ENCODE measurements at regions not wholly inside any gene's neighbourhood (a gene's known extent, or its start where the extent isn't known, plus 50 kb on each side); places are given as distances from the start of the nearest gene placed in this dataset.

DNA sequence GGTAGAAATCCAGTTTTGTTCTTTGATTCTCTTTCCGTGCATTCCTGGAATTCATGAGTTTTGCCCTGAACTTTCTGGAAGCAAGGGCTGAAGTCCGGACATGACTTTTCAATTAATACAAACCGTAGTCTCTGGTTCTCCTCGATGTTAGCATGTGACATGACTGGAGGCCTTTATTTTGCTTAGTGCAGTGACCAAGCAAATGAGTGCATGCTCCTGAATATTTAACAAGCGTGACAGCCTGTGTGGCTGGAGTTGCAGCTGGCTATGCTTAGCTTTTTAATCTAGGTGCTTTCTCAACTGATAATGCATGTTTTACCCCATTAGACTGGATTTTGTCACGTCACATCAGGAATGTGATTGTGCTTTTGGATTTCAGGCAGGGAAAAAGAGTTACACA is 302.1 kb downstream of the MAP2K6 start:
- TF ChIP-seq, protein P1, sequence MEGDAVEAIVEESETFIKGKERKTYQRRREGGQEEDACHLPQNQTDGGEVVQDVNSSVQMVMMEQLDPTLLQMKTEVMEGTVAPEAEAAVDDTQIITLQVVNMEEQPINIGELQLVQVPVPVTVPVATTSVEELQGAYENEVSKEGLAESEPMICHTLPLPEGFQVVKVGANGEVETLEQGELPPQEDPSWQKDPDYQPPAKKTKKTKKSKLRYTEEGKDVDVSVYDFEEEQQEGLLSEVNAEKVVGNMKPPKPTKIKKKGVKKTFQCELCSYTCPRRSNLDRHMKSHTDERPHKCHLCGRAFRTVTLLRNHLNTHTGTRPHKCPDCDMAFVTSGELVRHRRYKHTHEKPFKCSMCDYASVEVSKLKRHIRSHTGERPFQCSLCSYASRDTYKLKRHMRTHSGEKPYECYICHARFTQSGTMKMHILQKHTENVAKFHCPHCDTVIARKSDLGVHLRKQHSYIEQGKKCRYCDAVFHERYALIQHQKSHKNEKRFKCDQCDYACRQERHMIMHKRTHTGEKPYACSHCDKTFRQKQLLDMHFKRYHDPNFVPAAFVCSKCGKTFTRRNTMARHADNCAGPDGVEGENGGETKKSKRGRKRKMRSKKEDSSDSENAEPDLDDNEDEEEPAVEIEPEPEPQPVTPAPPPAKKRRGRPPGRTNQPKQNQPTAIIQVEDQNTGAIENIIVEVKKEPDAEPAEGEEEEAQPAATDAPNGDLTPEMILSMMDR (IDR thresholded peaks at IDR 0.05), result no peak
- Mint-ChIP-seq H3K27ac (ENCODE audit: unreplicated experiment) (no peak overlapping the region), H3K27me3 (ENCODE audit: unreplicated experiment) (no peaks in the 10 kb centered on the region), H3K9me3 (ENCODE audit: unreplicated experiment) (no peaks in the 10 kb centered on the region), H3K4me1 (ENCODE audit: unreplicated experiment) (peaks cover 15% of the 10 kb centered on the region), H3K4me3 (ENCODE audit: unreplicated experiment) (no peak overlapping the region), H3K36me3 (ENCODE audit: unreplicated experiment) (no peaks in the 10 kb centered on the region)
- no peak for DNase-seq (ENCODE audit: extremely low spot score, unreplicated experiment)

DNA sequence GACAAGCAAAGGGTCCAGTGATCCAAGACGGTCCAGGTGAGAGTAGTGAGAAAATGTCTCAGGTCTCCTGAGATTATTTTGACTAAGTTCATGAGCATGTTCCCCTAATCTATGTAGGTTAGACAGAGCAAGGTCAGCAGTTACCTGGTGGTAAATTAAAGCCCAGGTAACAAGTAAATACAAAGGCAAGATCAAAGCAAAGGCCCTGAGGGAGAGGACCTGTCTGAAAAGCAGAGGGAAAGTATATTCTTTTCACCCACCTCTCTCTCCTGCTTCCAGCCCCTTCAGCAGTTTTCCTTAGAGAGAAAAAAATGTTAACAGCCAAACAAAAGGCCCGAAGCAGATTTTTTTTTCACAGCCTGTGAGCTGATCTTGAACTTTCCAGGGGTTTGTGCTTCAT is 302.7 kb downstream of the MAP2K6 start:
- no peak for DNase-seq (ENCODE audit: extremely low spot score, unreplicated experiment)
- Mint-ChIP-seq H3K4me1 (ENCODE audit: unreplicated experiment) (peaks cover 15% of the 10 kb centered on the region), H3K36me3 (ENCODE audit: unreplicated experiment) (no peaks in the 10 kb centered on the region), H3K4me3 (ENCODE audit: unreplicated experiment) (no peak overlapping the region), H3K27me3 (ENCODE audit: unreplicated experiment) (no peaks in the 10 kb centered on the region), H3K9me3 (ENCODE audit: unreplicated experiment) (no peaks in the 10 kb centered on the region), H3K27ac (ENCODE audit: unreplicated experiment) (no peak overlapping the region)
- TF ChIP-seq, protein P1 (IDR thresholded peaks at IDR 0.05), result no peak

DNA sequence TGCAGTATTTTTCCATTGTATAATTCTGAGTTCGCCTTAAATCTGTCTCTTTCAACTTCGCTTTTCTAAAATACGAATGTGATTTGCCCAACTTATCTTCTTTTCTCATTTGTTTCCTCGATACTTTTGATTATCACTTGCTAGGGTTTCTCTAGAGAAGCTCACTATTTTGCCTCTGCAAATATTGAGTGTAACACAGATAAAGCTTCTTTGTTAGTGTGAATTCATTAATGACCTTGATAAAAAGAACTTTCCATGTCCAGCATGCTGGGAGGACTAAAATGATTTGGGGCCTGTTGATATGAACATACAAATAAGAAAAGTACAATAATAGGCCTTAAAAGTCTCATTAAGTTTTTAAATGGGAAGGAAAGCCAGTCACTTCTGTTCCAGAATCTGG is 303.3 kb downstream of the MAP2K6 start:
- Mint-ChIP-seq H3K27ac (ENCODE audit: unreplicated experiment) (no peak overlapping the region), H3K4me1 (ENCODE audit: unreplicated experiment) (peaks cover 15% of the 10 kb centered on the region), H3K27me3 (ENCODE audit: unreplicated experiment) (no peaks in the 10 kb centered on the region), H3K4me3 (ENCODE audit: unreplicated experiment) (no peak overlapping the region), H3K9me3 (ENCODE audit: unreplicated experiment) (no peaks in the 10 kb centered on the region), H3K36me3 (ENCODE audit: unreplicated experiment) (no peaks in the 10 kb centered on the region)
- TF ChIP-seq, protein P1 (IDR thresholded peaks at IDR 0.05), result no peak
- no peak for DNase-seq (ENCODE audit: extremely low spot score, unreplicated experiment)

DNA sequence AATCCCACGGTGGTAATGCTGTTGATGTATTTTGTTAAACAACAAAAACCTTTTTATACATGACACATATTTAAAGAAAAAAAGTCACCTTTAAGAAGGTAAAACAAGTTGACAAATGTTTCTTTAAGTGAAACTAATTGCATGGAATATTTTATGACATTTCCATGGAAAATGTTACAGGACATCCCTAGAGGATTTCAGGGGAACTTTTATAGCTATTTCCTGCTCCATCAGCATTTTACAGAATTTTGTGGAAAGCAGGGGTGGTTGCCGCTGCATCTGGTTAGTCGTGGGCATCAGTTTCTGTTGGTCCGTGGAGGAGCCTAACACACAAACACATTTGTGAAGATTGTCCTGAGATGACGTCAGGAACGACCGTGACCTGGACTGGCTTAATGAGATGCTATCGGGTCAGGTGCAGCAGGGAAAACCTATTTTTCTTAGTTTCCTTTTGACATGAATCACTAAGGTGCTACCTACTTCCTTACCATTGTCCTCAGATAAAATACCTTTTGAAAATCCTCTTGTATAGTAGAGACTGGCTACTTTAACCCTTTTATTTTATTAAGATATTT is 305.1 kb downstream of the MAP2K6 start:
- no peak overlapping the region for H3K4me3 Mint-ChIP-seq (ENCODE audit: unreplicated experiment)
- H3K36me3 Mint-ChIP-seq (ENCODE audit: unreplicated experiment), result no peaks in the 10 kb centered on the region
- H3K27ac Mint-ChIP-seq (ENCODE audit: unreplicated experiment), result no peak overlapping the region
- H3K27me3 Mint-ChIP-seq (ENCODE audit: unreplicated experiment), result no peaks in the 10 kb centered on the region
- H3K9me3 Mint-ChIP-seq (ENCODE audit: unreplicated experiment), result no peaks in the 10 kb centered on the region
- DNase-seq (ENCODE audit: extremely low spot score, unreplicated experiment), result no peak
- H3K4me1 Mint-ChIP-seq (ENCODE audit: unreplicated experiment), result peaks cover 15% of the 10 kb centered on the region
- TF ChIP-seq, protein P1 (IDR thresholded peaks at IDR 0.05), result no peak

DNA sequence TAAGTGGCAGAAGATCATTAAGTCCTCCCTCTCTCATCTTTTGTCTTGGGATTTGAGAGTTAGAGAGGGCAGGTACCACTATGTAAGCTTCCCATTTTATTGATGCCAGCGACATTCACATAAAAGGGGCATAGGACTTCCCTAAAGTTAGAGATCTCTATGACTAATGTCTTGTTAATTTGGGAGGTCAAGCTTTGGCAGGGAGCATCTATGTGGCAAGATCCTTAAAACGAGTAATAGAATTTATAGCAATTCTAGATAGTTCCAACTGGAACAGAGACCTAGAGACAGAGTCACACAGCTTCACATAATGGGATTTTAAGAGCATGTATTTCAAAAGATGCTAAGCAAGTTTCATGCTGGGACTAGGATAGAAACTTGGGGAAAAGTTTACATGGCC is 308.0 kb downstream of the MAP2K6 start:
- H3K27me3 Mint-ChIP-seq (ENCODE audit: unreplicated experiment), result no peaks in the 10 kb centered on the region
- no peak overlapping the region for H3K4me3 Mint-ChIP-seq (ENCODE audit: unreplicated experiment)
- H3K36me3 Mint-ChIP-seq (ENCODE audit: unreplicated experiment), result no peaks in the 10 kb centered on the region
- H3K9me3 Mint-ChIP-seq (ENCODE audit: unreplicated experiment), result no peaks in the 10 kb centered on the region
- no peak overlapping the region for H3K27ac Mint-ChIP-seq (ENCODE audit: unreplicated experiment)
- H3K4me1 Mint-ChIP-seq (ENCODE audit: unreplicated experiment), result peaks cover 6% of the 10 kb centered on the region
- TF ChIP-seq, protein P1 (IDR thresholded peaks at IDR 0.05), result no peak
- DNase-seq (ENCODE audit: extremely low spot score, unreplicated experiment), result no peak

Measured in osteocyte (in vitro differentiated cells).